ENCODE measurements at regions not wholly inside any gene's neighbourhood (a gene's known extent, or its start where the extent isn't known, plus 50 kb on each side); places are given as distances from the start of the nearest gene placed in this dataset.

DNA sequence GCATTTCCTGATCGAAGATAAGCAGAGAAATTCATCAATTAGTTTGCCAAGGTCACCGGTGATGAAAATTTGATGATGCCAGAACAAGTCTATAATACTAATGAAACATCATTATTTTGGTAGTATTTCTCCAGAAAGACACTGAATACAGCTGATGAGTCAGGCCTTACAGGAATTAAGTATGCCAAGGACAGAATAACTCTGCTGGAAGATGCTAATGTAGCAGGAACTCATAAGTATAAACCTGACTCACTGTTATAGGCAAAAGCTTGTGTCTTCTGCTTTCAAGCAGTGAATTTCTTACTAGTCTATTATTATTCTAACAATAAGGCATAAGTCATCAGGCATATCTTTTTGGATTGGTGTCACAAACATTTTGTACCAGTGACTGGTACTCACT lies 1825.1 kb upstream of the IGFBP7 start:
- no peak for DNase-seq

- DNase-seq: no peak
Observed at GRCh38 chr4:58936436-58936835, 1826.3 kb upstream of the IGFBP7 start.

- DNase-seq: no peak
Observed at GRCh38 chr4:58940167-58940566, 1830.0 kb upstream of the IGFBP7 start.

GRCh38 chr4:58941286-58941685 lies 1831.1 kb upstream of the IGFBP7 start:
- DNase-seq: no peak

DNA sequence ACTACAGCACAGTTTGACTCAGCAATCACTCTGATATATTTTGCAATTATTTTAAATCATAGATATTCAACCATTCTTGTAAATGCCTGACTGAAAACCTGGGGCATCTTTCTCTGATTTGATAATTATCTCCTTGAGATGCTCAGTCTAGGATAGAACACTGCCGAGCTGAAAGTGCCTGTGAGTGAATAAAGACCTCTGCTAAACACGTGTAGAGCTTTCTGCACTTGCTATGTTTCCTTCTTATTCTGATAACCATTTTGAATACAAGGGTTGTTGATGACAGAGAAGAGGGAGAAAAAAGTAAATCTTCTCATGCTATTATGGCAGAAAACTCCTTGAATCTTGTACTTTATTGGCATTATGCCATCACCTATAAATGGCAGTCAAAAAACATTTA lies 1843.4 kb upstream of the IGFBP7 start:
- DNase-seq: no peak

GRCh38 chr4:58957711-58958110 lies 1847.5 kb upstream of the IGFBP7 start:
- DNase-seq: no peak

GRCh38 chr4:58961283-58961682 lies 1851.1 kb upstream of the IGFBP7 start:
- DNase-seq: no peak

- DNase-seq: no peak
Observed at GRCh38 chr4:58961925-58962324, 1851.7 kb upstream of the IGFBP7 start.

DNA sequence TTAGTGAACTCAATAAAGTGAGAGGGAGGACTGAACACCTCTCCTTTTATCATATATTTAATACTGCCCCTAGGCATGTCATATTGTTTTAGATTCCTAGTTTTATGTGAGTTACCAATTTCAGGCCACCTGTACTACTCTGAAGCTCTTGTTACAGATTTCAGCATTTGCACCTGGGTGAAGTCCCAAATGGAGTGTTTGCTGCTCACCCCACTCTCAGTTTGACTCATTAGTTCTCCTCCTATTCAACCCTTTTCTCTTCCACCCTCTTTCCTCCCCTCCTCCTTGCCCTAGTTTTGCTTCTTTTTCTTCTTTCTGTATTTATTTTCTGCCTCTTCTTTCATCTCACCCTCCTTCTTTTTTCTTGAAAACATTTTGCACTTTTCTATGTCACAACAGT lies 1852.2 kb upstream of the IGFBP7 start:
- no peak for DNase-seq

DNA sequence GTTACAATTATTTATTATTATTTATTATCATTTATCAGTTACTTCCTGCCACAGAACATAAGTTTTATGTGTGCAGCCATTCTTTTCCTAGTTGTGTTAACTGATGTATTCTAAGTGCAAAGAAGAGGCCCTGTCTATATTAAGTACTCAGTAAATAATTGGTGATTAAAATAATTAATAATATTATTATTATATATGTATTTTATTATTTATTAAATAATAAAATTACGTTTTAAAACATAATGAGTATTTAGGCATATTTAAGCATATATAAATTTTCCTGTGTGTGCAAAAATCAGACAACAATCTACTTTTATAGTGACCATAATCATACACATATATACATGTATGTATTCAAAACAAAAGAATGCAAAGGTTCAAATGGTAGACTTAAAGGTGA lies 1871.6 kb upstream of the IGFBP7 start:
- no peak for DNase-seq

- no peak for DNase-seq
Observed at GRCh38 chr4:58983887-58984286, 1873.7 kb upstream of the IGFBP7 start.

GRCh38 chr4:59002148-59002547 lies 1892.0 kb upstream of the IGFBP7 start:
- DNase-seq: no peak

DNA sequence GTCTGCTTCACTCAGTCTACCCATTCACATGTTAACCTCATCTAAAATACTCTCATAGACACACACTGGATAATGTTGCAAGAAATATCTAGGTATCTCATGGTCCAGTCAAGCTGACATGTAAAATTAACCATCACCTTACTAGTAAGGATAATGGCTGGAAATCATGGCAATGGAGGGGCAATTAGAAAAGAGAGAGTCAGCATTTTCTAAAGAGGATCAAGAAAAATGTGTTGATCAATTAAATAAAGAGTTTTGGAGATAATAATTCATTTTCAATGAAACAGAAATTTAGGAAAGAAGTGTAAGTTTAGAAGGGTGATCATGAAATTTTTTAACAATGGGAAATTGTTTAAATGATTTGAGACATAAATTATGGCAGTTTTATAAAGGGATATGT lies 1914.1 kb upstream of the IGFBP7 start:
- no peak for DNase-seq

- DNase-seq: no peak
Observed at GRCh38 chr4:59037812-59038211, 1927.6 kb upstream of the IGFBP7 start.

DNA sequence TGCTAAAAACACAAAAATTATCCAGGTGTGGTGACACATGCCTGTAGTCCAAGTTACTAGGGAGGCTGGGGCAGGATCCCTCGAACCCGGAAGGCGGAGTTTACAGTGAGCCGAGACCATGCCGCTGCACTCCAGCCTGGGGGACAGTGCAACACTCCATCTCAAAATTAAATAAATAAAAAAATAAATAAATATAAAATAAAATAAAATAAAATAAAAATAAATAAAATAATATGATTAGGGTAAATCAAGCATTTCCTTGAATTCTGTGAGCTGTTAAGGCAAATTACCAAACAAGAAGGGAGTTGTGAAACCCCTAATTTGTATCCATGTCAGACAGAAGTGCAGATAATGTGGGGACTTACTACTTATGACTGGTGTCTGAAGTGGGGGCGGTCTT lies 1928.9 kb upstream of the IGFBP7 start:
- no peak for DNase-seq

GRCh38 chr4:59044286-59044900 lies 1934.2 kb upstream of the IGFBP7 start:
- DNase-seq: no peak

DNA sequence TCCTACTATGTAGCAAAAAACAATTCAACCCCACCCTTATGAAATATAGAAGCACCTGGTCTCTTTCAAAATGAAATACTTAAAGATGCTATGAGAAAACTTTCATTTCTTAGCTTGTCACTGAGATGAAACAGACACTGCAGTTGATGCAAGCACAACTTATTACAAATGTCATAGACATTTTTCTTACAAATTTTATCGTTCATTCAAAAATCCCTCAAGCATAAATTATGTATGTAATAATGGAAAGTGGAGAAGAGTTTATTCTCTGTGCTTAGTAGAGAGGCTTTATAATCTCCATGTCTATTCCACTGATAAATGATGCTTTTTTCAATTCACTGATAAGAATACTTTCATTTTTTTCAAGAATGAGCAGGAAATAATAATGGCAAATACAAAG lies 1943.9 kb upstream of the IGFBP7 start:
- no peak for DNase-seq

- DNase-seq: no peak
Observed at GRCh38 chr4:59057804-59058203, 1947.6 kb upstream of the IGFBP7 start.

DNA sequence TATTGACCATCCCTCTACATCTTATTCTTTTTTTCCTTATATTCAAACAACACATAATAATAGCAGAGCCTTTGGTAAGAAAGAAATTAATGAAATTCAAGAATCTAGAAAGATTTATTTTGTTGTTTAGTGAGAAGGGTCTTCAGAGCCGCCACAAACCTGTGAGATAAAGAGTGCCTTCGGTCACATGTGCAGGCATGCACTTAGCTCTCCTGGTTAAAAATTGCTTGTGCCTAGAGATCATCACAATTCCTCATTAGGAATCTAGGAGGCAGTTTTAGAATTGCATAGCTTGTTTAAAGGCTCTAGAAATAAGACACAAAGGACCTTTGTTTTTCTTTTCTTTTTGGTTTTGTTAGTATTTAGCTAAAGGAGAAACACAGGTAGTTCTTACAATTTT lies 1948.4 kb upstream of the IGFBP7 start:
- DNase-seq: no peak

DNA sequence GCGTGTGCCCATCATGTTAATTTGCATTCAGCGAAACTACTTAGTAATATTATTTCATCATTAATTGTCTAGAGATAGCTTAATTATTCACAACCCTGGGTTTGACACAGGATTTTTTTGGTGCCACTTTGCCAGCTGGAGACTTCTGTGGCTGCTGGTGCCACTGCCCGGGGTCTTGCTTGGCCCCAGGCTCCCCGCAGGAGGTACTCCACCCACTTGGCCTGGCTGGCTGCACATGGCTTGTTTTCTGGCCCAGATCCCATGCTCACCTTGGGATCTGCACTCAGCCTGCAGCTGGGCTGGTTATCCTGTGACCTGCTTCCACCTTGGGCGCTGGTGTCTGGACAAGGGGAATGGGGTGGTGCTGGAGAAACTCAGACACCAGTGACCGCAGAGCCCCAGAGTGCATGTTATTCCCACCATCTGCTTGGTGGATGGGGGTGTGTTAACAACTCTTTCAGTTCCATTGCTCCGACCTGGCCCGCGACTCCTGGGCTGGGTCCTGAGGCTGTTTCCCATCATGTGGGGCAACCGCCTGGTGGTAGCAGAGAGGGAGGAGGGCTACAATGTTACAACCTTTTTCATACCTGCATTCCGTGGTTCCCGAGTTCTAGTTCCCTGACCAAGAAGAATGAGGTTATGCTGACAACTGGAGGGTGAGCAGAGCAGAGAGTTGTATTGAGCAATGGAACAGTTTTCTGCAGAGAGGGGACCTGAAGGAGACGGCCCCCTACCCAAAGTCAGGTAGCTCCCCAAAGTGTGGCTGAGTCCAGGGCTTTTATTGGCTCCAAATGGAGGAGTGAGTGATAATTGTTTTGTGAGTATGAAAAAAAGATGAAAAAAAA lies 1950.0 kb upstream of the IGFBP7 start:
- no peak for DNase-seq

GRCh38 chr4:59060895-59061294 lies 1950.7 kb upstream of the IGFBP7 start:
- no peak for DNase-seq

- no peak for DNase-seq
Observed at GRCh38 chr4:59063015-59063720, 1953.0 kb upstream of the IGFBP7 start.

GRCh38 chr4:59068722-59069418 lies 1958.7 kb upstream of the IGFBP7 start:
- no peak for DNase-seq
